ENCODE measurements at regions not wholly inside any gene's neighbourhood (a gene's known extent, or its start where the extent isn't known, plus 50 kb on each side); places are given as distances from the start of the nearest gene placed in this dataset.

DNA sequence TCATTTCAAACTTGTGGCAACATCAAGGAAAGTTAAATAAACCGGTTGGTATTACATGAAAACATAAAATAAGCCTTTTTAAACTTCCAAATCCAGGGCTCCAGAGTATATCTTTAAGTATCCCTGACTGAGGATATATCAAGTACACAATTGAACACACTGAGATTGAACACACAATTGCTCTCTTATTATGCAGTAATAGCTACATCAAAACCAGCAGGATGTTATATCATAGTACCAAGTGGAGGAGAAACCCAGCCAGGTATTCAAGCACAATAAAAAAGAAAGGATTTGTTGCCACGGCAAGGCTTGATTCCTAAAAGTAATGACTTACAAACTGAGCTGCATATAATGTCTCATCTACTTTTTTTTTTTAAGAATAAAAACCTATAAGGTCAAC lies 605.8 kb downstream of the SPOCK3 start:
- DNase-seq (ENCODE audit: low spot score), result no peak

GRCh38 chr4:166635367-166635766 lies 598.9 kb downstream of the SPOCK3 start:
- DNase-seq (ENCODE audit: low spot score), result no peak

GRCh38 chr4:166637816-166638215 lies 596.5 kb downstream of the SPOCK3 start:
- no peak for DNase-seq (ENCODE audit: low spot score)

- no peak for DNase-seq (ENCODE audit: low spot score)
Measured at GRCh38 chr4:166655231-166655630, 579.1 kb downstream of the SPOCK3 start.

DNA sequence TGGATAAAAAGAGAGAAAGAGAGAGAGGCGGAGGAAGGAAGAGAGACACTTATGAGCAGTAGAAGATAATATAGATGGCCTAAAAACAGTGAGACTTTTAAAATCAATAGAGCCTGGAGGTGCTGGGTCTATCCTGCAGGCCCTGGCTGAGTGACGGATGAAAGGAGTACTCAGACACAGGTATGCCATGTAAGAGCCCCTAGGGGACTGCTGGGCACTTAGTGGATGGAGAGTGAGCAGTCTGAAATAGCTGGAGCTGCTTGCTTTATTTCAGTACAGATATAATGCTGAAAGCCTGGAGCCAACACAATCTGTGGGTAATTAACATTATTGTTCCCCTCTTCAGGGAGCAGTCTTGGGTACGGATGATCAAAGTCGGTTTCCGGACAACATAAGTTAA lies 578.6 kb downstream of the SPOCK3 start:
- no peak for DNase-seq (ENCODE audit: low spot score)

GRCh38 chr4:166657261-166657660 lies 577.0 kb downstream of the SPOCK3 start:
- no peak for DNase-seq (ENCODE audit: low spot score)

- DNase-seq (ENCODE audit: low spot score), result no peak
Measured at GRCh38 chr4:166658585-166658984, 575.7 kb downstream of the SPOCK3 start.

GRCh38 chr4:166662266-166662843 lies 571.9 kb downstream of the SPOCK3 start:
- DNase-seq (ENCODE audit: low spot score), result no peak

GRCh38 chr4:166670341-166670740 lies 564.0 kb downstream of the SPOCK3 start:
- DNase-seq (ENCODE audit: low spot score), result no peak

DNA sequence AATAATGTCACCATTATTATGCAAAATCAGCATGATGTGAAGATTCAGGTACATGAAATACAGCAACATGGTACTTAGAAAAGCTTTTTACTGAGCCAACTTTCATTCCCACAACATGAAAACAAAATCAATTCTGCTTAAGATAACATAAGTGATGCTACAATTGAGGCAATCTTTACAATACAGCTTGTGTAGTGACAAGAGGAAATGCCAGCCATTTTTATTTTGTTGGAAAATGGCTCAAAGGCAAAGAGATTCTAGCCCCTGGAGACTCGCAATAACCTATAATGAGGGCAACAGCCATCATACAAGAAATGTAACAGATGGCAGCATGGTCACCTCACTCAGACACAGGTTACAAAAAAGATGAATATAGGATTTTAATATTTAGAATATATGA lies 560.4 kb downstream of the SPOCK3 start:
- no peak for DNase-seq (ENCODE audit: low spot score)

DNA sequence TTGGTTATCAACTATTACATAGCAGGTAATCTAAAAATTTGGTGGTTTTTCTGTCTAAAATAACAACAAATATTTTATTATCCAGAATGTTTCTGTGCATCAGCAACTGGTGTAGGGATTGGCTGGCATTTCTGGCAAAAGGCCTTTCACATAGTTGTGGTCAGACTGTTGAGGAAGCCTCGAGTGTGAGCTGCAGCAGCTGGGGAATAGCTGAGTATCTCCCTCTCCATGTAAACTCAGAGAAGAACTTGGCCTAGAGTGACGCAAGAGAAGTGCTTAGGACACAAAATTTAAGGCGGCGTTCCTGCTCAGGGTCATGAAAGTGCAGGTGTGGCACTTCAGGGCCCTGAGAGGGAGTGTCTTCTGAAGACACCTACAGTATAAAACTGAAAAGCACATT lies 558.9 kb downstream of the SPOCK3 start:
- DNase-seq (ENCODE audit: low spot score), result no peak

- DNase-seq (ENCODE audit: low spot score), result no peak
Measured at GRCh38 chr4:166680796-166681195, 553.5 kb downstream of the SPOCK3 start.

DNA sequence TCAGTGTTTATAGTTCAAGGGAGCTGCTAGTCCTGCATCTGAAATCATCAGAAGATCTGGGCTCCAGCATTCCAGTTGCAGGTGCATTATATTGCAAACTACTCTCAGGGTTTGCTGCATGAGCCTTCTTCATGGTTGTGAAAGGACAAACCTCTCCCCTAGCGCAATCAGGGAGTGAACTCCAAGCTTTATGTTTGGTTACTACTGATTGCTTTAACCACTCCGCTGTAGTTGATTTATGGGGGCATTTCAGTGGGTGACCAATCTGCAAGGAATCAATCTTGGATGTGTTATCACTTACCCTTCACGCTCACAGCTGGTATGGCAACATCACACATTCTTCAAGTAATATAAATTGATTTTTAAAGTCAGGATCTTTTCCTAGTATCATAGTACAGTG lies 552.1 kb downstream of the SPOCK3 start:
- no peak for DNase-seq (ENCODE audit: low spot score)

Measured in ureter (tissue), 1 donor.